ENCODE measurements at regions not wholly inside any gene's neighbourhood (a gene's known extent, or its start where the extent isn't known, plus 50 kb on each side); places are given as distances from the start of the nearest gene placed in this dataset.

DNA sequence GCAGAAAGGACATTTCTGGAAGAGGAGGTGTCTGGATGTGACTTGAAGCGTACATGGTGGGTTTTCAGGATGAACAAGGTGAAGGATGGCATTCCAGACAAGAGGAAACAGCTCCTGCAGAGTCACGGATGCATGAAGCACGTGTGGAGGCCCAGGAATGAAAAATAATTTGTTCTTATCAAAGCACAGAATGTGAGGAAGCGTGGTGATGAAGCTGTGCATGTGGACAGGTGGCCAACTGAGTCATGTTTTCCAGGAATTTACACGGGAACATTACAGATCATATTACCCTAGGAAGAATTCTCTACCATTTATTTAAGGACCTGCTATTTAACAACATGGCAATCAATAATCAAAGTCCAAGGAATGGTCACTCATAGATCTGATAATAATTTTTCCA lies 413.2 kb upstream of the KLF6 start:
- no peaks in the 10 kb centered on the region for H3K27me3 ChIP-seq (ENCODE audit: insufficient read depth, poor library complexity, severe bottlenecking)
- no peak overlapping the region for H3K27ac ChIP-seq (replicated peaks)
- TF ChIP-seq, protein P1, sequence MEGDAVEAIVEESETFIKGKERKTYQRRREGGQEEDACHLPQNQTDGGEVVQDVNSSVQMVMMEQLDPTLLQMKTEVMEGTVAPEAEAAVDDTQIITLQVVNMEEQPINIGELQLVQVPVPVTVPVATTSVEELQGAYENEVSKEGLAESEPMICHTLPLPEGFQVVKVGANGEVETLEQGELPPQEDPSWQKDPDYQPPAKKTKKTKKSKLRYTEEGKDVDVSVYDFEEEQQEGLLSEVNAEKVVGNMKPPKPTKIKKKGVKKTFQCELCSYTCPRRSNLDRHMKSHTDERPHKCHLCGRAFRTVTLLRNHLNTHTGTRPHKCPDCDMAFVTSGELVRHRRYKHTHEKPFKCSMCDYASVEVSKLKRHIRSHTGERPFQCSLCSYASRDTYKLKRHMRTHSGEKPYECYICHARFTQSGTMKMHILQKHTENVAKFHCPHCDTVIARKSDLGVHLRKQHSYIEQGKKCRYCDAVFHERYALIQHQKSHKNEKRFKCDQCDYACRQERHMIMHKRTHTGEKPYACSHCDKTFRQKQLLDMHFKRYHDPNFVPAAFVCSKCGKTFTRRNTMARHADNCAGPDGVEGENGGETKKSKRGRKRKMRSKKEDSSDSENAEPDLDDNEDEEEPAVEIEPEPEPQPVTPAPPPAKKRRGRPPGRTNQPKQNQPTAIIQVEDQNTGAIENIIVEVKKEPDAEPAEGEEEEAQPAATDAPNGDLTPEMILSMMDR (IDR thresholded peaks at IDR 0.05; ENCODE audit: insufficient read depth, low read length): no peak
- no peak for TF ChIP-seq POLR2AphosphoS5 (IDR thresholded peaks at IDR 0.05; ENCODE audit: low read depth)
- TF ChIP-seq SPI1 (IDR thresholded peaks at IDR 0.05; ENCODE audit: borderline replicate concordance, low read depth): no peak
- TF ChIP-seq, protein P2, sequence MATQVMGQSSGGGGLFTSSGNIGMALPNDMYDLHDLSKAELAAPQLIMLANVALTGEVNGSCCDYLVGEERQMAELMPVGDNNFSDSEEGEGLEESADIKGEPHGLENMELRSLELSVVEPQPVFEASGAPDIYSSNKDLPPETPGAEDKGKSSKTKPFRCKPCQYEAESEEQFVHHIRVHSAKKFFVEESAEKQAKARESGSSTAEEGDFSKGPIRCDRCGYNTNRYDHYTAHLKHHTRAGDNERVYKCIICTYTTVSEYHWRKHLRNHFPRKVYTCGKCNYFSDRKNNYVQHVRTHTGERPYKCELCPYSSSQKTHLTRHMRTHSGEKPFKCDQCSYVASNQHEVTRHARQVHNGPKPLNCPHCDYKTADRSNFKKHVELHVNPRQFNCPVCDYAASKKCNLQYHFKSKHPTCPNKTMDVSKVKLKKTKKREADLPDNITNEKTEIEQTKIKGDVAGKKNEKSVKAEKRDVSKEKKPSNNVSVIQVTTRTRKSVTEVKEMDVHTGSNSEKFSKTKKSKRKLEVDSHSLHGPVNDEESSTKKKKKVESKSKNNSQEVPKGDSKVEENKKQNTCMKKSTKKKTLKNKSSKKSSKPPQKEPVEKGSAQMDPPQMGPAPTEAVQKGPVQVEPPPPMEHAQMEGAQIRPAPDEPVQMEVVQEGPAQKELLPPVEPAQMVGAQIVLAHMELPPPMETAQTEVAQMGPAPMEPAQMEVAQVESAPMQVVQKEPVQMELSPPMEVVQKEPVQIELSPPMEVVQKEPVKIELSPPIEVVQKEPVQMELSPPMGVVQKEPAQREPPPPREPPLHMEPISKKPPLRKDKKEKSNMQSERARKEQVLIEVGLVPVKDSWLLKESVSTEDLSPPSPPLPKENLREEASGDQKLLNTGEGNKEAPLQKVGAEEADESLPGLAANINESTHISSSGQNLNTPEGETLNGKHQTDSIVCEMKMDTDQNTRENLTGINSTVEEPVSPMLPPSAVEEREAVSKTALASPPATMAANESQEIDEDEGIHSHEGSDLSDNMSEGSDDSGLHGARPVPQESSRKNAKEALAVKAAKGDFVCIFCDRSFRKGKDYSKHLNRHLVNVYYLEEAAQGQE (IDR thresholded peaks at IDR 0.05; ENCODE audit: insufficient replicate concordance, low read depth): no peak
- TF ChIP-seq GABPA (IDR thresholded peaks at IDR 0.05; ENCODE audit: low read depth): no peak
- no peak for DNase-seq (ENCODE audit: low read depth in 1 of 2, low spot score in 1 of 2)
- no peak overlapping the region for H3K4me3 ChIP-seq (replicated peaks; ENCODE audit: insufficient read depth, low read length)

DNA sequence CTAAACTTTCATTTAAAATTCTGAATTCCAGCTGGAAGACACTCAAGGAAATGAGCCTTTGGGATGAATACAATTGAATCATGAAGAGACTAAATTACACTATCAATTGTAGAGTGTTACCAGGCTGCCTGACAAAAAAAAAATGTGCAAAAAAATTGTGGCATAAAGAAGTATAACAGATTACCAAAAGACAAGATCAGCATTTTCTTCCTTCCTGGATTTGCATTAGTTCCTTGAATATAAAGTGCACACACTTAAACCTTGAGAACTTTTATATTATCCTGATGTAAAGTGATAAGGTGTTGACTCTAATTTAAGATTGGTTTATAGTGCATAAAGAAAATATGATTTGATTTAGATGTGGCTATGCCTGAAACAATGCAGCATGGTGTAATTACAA lies 412.7 kb upstream of the KLF6 start:
- H3K4me3 ChIP-seq (replicated peaks; ENCODE audit: insufficient read depth, low read length): no peak overlapping the region
- TF ChIP-seq, protein P1 (IDR thresholded peaks at IDR 0.05; ENCODE audit: insufficient read depth, low read length): no peak
- TF ChIP-seq POLR2AphosphoS5 (IDR thresholded peaks at IDR 0.05; ENCODE audit: low read depth): no peak
- no peak for TF ChIP-seq GABPA (IDR thresholded peaks at IDR 0.05; ENCODE audit: low read depth)
- no peak for TF ChIP-seq SPI1 (IDR thresholded peaks at IDR 0.05; ENCODE audit: borderline replicate concordance, low read depth)
- TF ChIP-seq, protein P2 (IDR thresholded peaks at IDR 0.05; ENCODE audit: insufficient replicate concordance, low read depth): no peak
- H3K27me3 ChIP-seq (ENCODE audit: insufficient read depth, poor library complexity, severe bottlenecking): no peaks in the 10 kb centered on the region
- no peak overlapping the region for H3K27ac ChIP-seq (replicated peaks)
- no peak for DNase-seq (ENCODE audit: low read depth in 1 of 2, low spot score in 1 of 2)

DNA sequence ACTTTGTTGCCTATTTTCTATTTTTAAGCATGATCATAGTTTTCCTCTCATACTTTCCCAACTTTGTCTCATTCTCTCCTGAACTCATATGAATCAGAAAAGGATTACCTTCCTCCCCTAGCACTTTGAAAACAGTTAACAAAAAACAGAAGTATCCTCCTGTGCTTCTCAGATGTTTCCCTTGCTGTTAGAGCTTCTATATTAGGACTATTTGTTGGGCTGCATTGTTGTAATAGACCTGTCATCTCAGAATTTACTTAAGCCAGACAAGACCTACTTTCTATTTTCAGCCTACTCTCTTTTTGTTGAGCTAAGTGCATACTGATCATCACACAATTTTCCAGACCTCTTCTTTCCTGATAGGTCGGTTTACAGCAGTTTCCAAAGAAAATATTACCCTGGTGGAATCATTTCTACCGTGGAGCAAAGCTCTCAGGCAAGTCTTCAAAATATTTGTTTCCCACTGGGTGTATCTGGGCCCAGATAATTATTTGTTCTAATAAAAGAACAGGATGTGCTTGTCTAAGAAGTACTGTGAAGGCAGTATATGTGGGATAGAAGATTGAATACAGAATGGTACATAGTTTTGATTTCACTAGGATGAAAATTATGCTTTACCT lies 411.9 kb upstream of the KLF6 start:
- no peak for TF ChIP-seq GABPA (IDR thresholded peaks at IDR 0.05; ENCODE audit: low read depth)
- TF ChIP-seq, protein P1 (IDR thresholded peaks at IDR 0.05; ENCODE audit: insufficient read depth, low read length): no peak
- TF ChIP-seq, protein P2 (IDR thresholded peaks at IDR 0.05; ENCODE audit: insufficient replicate concordance, low read depth): no peak
- no peak for TF ChIP-seq SPI1 (IDR thresholded peaks at IDR 0.05; ENCODE audit: borderline replicate concordance, low read depth)
- no peak for TF ChIP-seq POLR2AphosphoS5 (IDR thresholded peaks at IDR 0.05; ENCODE audit: low read depth)
- no peak overlapping the region for H3K4me3 ChIP-seq (replicated peaks; ENCODE audit: insufficient read depth, low read length)
- no peak for DNase-seq (ENCODE audit: low read depth in 1 of 2, low spot score in 1 of 2)
- H3K27ac ChIP-seq (replicated peaks): no peak overlapping the region
- no peaks in the 10 kb centered on the region for H3K27me3 ChIP-seq (ENCODE audit: insufficient read depth, poor library complexity, severe bottlenecking)
